Mammary epithelial cell (primary cell): ENCODE measurements at regions not wholly inside any gene's neighbourhood (a gene's known extent, or its start where the extent isn't known, plus 50 kb on each side); places are given as distances from the start of the nearest gene placed in this dataset.

ENCODE experiments used
- EZH2 ChIP-seq: IDR thresholded peaks from 2 replicates; pipeline ENCODE4 v1.6.1; 2012; ENCODE audit warnings: low read length, inconsistent platforms, borderline replicate concordance
- TF ChIP-seq, protein P1 (sequence below), 2 donors: IDR thresholded peaks in 1 of 2; conservative IDR thresholded peaks in 1 of 2; 2 replicates each; pipeline ENCODE4 v1.5.1; 2011 to 2012; ENCODE audit warnings: inconsistent platforms in 2 of 2, low read length in 2 of 2, mild to moderate bottlenecking in 2 of 2, control low read depth in 1 of 2, low read depth in 1 of 2; ENCODE audit not compliant: insufficient read depth in 1 of 2; ENCODE audit errors: extremely low read depth in 1 of 2

DNA sequence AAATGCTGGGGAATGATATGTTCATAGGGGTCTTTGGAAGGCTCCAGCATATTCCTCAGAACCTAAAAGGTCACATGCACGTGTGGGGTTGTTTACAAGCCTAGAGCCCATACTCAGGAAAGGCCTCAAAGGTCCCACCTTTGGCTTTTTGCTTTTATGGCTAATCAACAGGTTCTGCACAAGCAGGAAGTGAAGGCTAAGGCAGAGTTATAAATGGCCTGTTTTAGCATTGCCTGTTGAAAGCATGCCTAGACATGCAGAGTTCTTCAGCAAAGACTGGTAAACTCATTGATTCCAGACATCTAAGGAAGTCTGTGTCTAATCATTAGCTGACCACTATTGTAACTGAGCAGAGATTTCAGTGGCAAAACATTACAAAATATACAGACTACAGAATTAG lies 198.3 kb downstream of the KCNRG start:
- TF ChIP-seq, protein P1, sequence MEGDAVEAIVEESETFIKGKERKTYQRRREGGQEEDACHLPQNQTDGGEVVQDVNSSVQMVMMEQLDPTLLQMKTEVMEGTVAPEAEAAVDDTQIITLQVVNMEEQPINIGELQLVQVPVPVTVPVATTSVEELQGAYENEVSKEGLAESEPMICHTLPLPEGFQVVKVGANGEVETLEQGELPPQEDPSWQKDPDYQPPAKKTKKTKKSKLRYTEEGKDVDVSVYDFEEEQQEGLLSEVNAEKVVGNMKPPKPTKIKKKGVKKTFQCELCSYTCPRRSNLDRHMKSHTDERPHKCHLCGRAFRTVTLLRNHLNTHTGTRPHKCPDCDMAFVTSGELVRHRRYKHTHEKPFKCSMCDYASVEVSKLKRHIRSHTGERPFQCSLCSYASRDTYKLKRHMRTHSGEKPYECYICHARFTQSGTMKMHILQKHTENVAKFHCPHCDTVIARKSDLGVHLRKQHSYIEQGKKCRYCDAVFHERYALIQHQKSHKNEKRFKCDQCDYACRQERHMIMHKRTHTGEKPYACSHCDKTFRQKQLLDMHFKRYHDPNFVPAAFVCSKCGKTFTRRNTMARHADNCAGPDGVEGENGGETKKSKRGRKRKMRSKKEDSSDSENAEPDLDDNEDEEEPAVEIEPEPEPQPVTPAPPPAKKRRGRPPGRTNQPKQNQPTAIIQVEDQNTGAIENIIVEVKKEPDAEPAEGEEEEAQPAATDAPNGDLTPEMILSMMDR (conservative IDR thresholded peaks at IDR 0.05 in 1 of 2, IDR thresholded peaks at IDR 0.05 in 1 of 2; ENCODE audit: extremely low read depth in 1 of 2, insufficient read depth in 1 of 2, low read depth in 1 of 2, low read length in 2 of 2), result no peak
- no peak for TF ChIP-seq EZH2
